NT2/D1 (cell line): ENCODE measurements at regions not wholly inside any gene's neighbourhood (a gene's known extent, or its start where the extent isn't known, plus 50 kb on each side); places are given as distances from the start of the nearest gene placed in this dataset.

ENCODE experiments used
- DNase-seq: peaks from one replicate; pipeline ENCODE4 v3.0.0-alpha.2; 2011; ENCODE audit warnings: low read depth, low spot score
- H3K27me3 ChIP-seq: 2 replicates; pipeline ENCODE4 v1.6.0; 2011; ENCODE audit warnings: mild to moderate bottlenecking; ENCODE audit not compliant: insufficient read length, insufficient read depth
- H3K36me3 ChIP-seq: 2 replicates; pipeline ENCODE4 v1.6.1; 2011; ENCODE audit warnings: mild to moderate bottlenecking, low read length, mixed read lengths; ENCODE audit not compliant: insufficient read depth, insufficient read length
- H3K4me1 ChIP-seq: 2 replicates; pipeline ENCODE4 v1.5.1; 2011; ENCODE audit not compliant: insufficient read depth, insufficient read length
- H3K4me3 ChIP-seq: 2 replicates; pipeline ENCODE4 v1.5.1; 2011; ENCODE audit warnings: low read depth; ENCODE audit not compliant: insufficient read length
- H3K9ac ChIP-seq: 2 replicates; pipeline ENCODE4 v1.6.0; 2011; ENCODE audit warnings: low read depth; ENCODE audit not compliant: insufficient read length
- H3K9me3 ChIP-seq: 2 replicates; pipeline ENCODE4 v1.5.1; 2011; ENCODE audit warnings: mild to moderate bottlenecking, low read length; ENCODE audit not compliant: insufficient read depth
- SUZ12 ChIP-seq: IDR thresholded peaks from 2 replicates; pipeline ENCODE4 v1.6.1; 2011; ENCODE audit not compliant: insufficient read length, insufficient read depth; ENCODE audit errors: extremely low read depth
- YY1 ChIP-seq: IDR thresholded peaks from 2 replicates; pipeline ENCODE4 v1.6.1; 2011; ENCODE audit not compliant: insufficient read length, insufficient read depth
- ZNF274 ChIP-seq: IDR thresholded peaks from 2 replicates; pipeline ENCODE4 v1.6.1; 2011; ENCODE audit warnings: mild to moderate bottlenecking, low read depth, low read length

DNA sequence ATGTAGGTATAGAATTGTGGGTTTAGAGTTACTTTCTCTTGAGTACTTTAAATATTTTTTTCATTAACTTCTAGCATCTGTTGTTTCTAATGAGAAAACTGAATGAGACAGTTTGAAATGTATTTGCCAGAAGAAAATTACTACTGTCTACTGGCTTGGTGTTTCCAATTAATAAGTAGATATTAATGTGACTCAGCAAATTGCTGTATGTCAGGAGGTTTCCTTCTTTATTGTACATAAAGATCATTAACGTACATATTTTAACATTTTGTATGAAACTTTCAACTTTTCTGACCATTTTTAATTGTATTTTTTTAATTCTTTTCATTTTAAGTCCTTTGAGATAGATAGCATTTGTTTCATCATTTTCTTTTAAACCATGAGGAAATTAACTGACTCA, 135.1 kb upstream of the SLC22A23 start:
- TF ChIP-seq YY1 (no peak), SUZ12 (no peak), ZNF274 (no peak)
- H3K27me3 ChIP-seq = no peaks in the 10 kb centered on the region
- no peak for DNase-seq

DNA sequence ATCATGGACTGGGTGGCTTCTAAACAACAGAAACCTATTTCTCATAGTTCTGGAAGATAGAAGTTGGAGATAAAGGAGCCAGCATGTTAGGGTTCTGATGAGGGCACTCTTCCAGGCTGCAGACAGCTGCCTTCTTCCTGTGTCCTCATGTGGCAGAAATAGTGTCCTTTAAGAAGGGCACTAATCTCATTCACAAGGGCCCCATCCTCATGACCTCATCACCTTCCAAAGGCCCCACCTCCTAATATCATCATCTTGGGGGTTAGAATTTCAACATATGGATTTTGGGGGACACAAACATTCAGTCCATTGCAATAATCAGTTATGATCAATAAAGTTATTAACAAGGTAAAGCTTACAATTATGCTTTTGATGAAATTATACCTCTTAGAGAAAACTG, 130.8 kb upstream of the SLC22A23 start:
- no peak for TF ChIP-seq ZNF274

More for the DNA sequence above, 135.1 kb upstream of the SLC22A23 start:
- H3K4me3 ChIP-seq = no peak overlapping the region
- no peaks in the 10 kb centered on the region for H3K36me3 ChIP-seq
- H3K9me3 ChIP-seq = peaks cover 6% of the 10 kb centered on the region; the same call in 1 of the 2 replicates
- H3K9ac ChIP-seq = no peak overlapping the region
- H3K4me1 ChIP-seq = no peaks in the 10 kb centered on the region

DNA sequence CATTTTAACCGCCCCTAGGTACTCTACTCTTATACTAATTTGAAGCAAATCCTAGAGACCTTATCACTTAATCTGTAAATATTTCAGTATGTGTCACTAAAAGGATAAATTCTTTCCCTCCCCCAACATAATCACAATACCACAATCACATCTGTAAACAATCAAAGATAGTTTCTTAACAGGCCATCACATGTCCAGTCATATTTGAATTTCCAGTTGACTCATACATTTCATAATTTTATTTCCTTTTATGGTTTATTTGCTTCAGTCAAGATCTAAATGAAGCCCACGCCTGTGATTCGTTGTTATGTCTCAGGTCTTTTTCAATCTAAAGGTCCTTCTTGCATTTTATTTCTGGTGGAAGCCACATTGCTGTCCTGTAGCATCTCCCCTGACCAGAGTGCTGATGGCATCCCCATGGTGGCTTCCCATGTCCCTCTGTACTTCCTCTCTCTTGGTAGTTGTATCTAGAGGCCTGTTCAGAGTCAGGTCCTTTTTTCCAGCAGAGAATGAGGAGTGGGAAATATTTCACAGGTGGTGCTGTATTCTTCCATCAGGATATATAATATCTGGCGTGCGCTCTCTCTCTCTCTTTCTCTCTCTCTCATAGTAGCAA, 128.6 kb upstream of the SLC22A23 start:
- DNase-seq = no peak
- H3K27me3 ChIP-seq = no peaks in the 10 kb centered on the region
- H3K9ac ChIP-seq = no peak overlapping the region
- peaks cover 6% of the 10 kb centered on the region; the same call in 1 of the 2 replicates for H3K9me3 ChIP-seq
- H3K36me3 ChIP-seq = no peaks in the 10 kb centered on the region
- no peak for TF ChIP-seq SUZ12
- TF ChIP-seq YY1 = no peak
- no peak for TF ChIP-seq ZNF274
- H3K4me3 ChIP-seq = no peak overlapping the region
- no peaks in the 10 kb centered on the region for H3K4me1 ChIP-seq

More for the DNA sequence above, 130.8 kb upstream of the SLC22A23 start:
- H3K27me3 ChIP-seq = no peaks in the 10 kb centered on the region
- no peaks in the 10 kb centered on the region for H3K4me1 ChIP-seq
- no peaks in the 10 kb centered on the region for H3K36me3 ChIP-seq
- no peak for DNase-seq
- no peak overlapping the region for H3K9ac ChIP-seq
- H3K9me3 ChIP-seq = peaks cover 6% of the 10 kb centered on the region; the same call in 1 of the 2 replicates
- H3K4me3 ChIP-seq = no peak overlapping the region

DNA sequence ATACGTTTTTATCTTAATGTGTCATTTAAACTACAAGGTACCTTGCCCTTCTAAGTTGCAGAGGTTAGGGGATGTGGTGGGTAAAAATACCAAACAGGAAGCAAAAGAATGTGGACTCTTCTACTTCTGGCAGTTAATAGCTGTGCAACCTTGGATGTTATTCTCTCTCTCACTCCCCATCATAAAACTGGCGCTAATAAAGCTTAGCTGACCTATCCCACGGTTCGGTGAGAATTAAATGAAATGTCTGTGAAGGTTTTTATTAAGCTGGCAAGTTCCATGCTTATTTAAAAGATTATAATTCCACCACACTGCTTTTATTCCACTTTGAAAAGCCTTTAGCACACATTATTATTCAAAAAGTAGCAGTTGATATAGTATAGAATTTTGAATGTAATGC, 127.8 kb upstream of the SLC22A23 start:
- Histone ChIP-seq H3K9ac (no peak overlapping the region), H3K4me3 (no peak overlapping the region), H3K9me3 (peaks cover 6% of the 10 kb centered on the region; the same call in 1 of the 2 replicates), H3K36me3 (no peaks in the 10 kb centered on the region), H3K27me3 (no peaks in the 10 kb centered on the region), H3K4me1 (no peaks in the 10 kb centered on the region)
- TF ChIP-seq SUZ12 (no peak), YY1 (no peak), ZNF274 (no peak)
- DNase-seq = no peak

DNA sequence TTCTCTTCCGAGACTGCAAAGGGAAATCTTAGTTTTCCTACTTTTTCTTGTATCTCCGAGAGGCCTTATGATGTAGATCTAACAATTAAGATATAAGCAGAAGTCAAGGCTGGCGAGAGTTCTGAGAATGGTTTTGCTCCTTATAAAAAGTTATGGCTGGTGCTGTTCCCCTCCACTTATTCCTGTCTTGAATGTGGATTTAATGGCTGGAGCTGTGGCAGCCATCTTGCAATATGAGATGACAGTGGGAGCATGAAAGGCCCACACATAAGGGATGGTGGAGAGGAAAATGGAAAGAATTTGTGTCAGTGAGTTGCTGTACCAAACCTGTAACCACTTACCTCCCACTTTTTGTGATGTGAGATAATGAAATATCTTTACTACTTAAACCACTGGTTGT, 124.6 kb upstream of the SLC22A23 start:
- no peaks in the 10 kb centered on the region for H3K4me1 ChIP-seq
- no peaks in the 10 kb centered on the region for H3K9me3 ChIP-seq
- H3K36me3 ChIP-seq = no peaks in the 10 kb centered on the region
- H3K9ac ChIP-seq = no peak overlapping the region
- no peak overlapping the region for H3K4me3 ChIP-seq
- DNase-seq = no peak
- TF ChIP-seq SUZ12 (no peak), ZNF274 (no peak), YY1 (no peak)
- no peaks in the 10 kb centered on the region for H3K27me3 ChIP-seq

DNA sequence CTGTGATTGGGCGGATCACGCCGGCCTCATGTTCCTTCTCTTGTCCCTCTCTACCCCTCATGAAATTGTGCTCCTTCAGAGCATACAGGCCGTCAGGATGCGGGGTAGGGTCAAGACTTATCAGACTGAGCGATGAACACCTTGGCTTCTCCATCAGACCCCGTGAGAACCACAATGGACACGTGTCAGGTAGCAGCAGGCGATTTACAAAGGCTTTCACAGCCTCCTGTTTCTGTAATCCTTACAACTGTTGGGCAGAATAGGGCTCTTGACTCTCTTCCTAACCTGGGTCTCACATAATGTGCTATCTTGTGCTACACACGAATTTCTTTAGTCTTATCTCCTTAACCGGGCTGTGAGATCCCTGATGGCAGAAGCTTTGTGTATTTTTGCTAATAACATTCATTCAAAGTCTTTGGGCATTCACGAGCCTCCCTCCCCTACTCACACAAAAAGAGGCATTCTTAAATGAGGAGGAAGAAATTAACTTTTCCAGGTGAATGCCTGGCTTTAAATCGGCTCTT, 122.9 kb upstream of the SLC22A23 start:
- TF ChIP-seq YY1 (no peak), SUZ12 (no peak), ZNF274 (no peak)
- Histone ChIP-seq H3K4me1 (no peaks in the 10 kb centered on the region), H3K36me3 (no peaks in the 10 kb centered on the region), H3K27me3 (no peaks in the 10 kb centered on the region), H3K9ac (no peak overlapping the region), H3K4me3 (no peak overlapping the region), H3K9me3 (no peaks in the 10 kb centered on the region)
- no peak for DNase-seq

DNA sequence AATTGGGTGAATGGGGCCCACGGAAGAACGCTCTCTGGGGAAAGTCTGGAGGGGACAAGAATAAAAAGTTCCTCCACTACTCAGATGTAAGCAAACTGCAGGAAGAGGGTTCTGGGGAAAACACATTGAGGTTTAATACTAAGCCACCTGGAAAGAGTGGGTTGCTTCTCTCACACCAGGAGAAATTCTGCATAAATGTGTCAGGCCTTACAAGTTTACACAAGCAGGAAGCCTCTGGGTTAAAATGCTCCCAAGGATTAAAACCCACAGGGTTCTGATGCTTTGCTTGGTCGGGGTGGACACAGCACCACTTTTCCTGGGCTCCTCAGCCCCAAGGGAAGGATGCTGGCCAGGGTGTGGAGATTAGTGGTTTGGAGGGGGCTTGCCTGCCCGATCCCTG, 122.1 kb upstream of the SLC22A23 start:
- TF ChIP-seq YY1 (no peak), SUZ12 (no peak), ZNF274 (no peak)
- no peaks in the 10 kb centered on the region for H3K27me3 ChIP-seq
- H3K4me3 ChIP-seq = no peak overlapping the region
- no peak overlapping the region for H3K9ac ChIP-seq
- H3K9me3 ChIP-seq = no peaks in the 10 kb centered on the region
- no peaks in the 10 kb centered on the region for H3K4me1 ChIP-seq
- DNase-seq = no peak
- no peaks in the 10 kb centered on the region for H3K36me3 ChIP-seq

DNA sequence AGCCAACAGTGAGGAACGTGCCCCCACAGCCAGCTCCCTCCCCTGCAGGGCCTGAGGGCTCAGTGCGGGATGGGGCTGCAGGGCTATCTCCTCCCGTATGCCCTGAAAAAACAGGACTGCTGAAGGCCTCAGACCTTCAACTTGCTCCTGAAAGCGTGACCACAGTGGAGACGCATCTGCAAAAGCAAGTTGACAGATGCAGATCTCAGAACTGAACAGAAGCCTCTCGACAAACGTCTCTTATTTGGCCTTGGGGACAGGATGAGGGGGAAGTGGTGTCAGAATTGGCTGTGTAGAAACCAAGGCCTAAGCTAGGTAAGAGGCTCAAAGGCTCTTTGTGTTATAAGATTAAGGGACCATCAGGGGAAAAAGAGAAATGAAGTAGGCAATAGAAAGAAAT, 120.7 kb upstream of the SLC22A23 start:
- Histone ChIP-seq H3K9ac (no peak overlapping the region), H3K36me3 (no peaks in the 10 kb centered on the region), H3K27me3 (no peaks in the 10 kb centered on the region), H3K9me3 (no peaks in the 10 kb centered on the region), H3K4me3 (no peak overlapping the region), H3K4me1 (no peaks in the 10 kb centered on the region)
- DNase-seq = no peak
- TF ChIP-seq ZNF274 = no peak
- TF ChIP-seq YY1 = no peak
- no peak for TF ChIP-seq SUZ12
